GM18868 (cell line): ENCODE measurements at regions not wholly inside any gene's neighbourhood (a gene's known extent, or its start where the extent isn't known, plus 50 kb on each side); places are given as distances from the start of the nearest gene placed in this dataset.
"Not testable (repeated sequence)": the region's sequence is repeated elsewhere in the genome, so short reads cannot be mapped to it uniquely, and the experiment has no call there.

Source experiments
- ATAC-seq: cut with Tn5 transposase; IDR thresholded peaks from one replicate; pipeline ENCODE4 v1.9.1; 2021; ENCODE audit warnings: mild to moderate bottlenecking, moderate library complexity; ENCODE audit not compliant: unreplicated experiment

- no peak for ATAC-seq
These were observed 79.7 kb upstream of the SSBP2 start for GRCh38 chr5:81830596-81830995.

GRCh38 chr5:81829242-81829641 lies 78.3 kb upstream of the SSBP2 start:
- no peak for ATAC-seq

- ATAC-seq, result no peak
These were observed 76.6 kb upstream of the SSBP2 start for GRCh38 chr5:81827500-81827899.

- ATAC-seq, result no peak
These were observed 75.2 kb upstream of the SSBP2 start for GRCh38 chr5:81826128-81826527.

GRCh38 chr5:81825237-81825636 lies 74.3 kb upstream of the SSBP2 start:
- no peak for ATAC-seq

GRCh38 chr5:81823736-81824135 lies 72.8 kb upstream of the SSBP2 start:
- ATAC-seq, result not testable (repeated sequence)

GRCh38 chr5:81820863-81821262 lies 70.0 kb upstream of the SSBP2 start:
- ATAC-seq, result no peak

GRCh38 chr5:81820318-81820636 lies 69.4 kb upstream of the SSBP2 start:
- ATAC-seq, result no peak

- no peak for ATAC-seq
These were observed 68.8 kb upstream of the SSBP2 start for GRCh38 chr5:81819556-81820317.

- ATAC-seq, result no peak
These were observed 67.1 kb upstream of the SSBP2 start for GRCh38 chr5:81817980-81818379.

- ATAC-seq, result no peak
These were observed 66.2 kb upstream of the SSBP2 start for GRCh38 chr5:81817086-81817485.

- no peak for ATAC-seq
These were observed 64.4 kb upstream of the SSBP2 start for GRCh38 chr5:81815321-81815720.

GRCh38 chr5:81808106-81808505 lies 57.2 kb upstream of the SSBP2 start:
- no peak for ATAC-seq

- ATAC-seq, result no peak
These were observed 54.2 kb upstream of the SSBP2 start for GRCh38 chr5:81805086-81805485.

GRCh38 chr5:81803812-81804211 lies 52.9 kb upstream of the SSBP2 start:
- ATAC-seq, result no peak

- no peak for ATAC-seq
These were observed 51.7 kb upstream of the SSBP2 start for GRCh38 chr5:81802625-81803024.

GRCh38 chr5:81802020-81802419 lies 51.1 kb upstream of the SSBP2 start:
- no peak for ATAC-seq

GRCh38 chr5:81800797-81801196 lies 49.9 kb upstream of the SSBP2 start:
- ATAC-seq, result no peak
